GM18951 (cell line): ENCODE measurements at regions not wholly inside any gene's neighbourhood (a gene's known extent, or its start where the extent isn't known, plus 50 kb on each side); places are given as distances from the start of the nearest gene placed in this dataset.

Experiments
- POLR2A ChIP-seq: IDR thresholded peaks from 4 replicates; pipeline ENCODE4 v1.6.1; 2011; ENCODE audit warnings: mild to moderate bottlenecking; ENCODE audit not compliant: insufficient read length, insufficient read depth; ENCODE audit errors: extremely low read depth
- in situ Hi-C: fragments of 300-500 bp; cut with MboI; formaldehyde crosslinking; loops from one replicate; pipeline ENCODE4 v1.12.0; 2022; ENCODE audit warnings: low sequenced_read_pairs, mixed read lengths, inconsistent platforms; ENCODE audit not compliant: unreplicated experiment

GRCh38 chr16:9270424-9270823 is 179.0 kb downstream of the HAPSTR1 start:
- in situ Hi-C loops = no loop called here
- TF ChIP-seq POLR2A = no peak

- in situ Hi-C loops = no loop called here
- no peak for TF ChIP-seq POLR2A
Observed at GRCh38 chr16:9270941-9271340, 179.5 kb downstream of the HAPSTR1 start.

- no peak for TF ChIP-seq POLR2A
- in situ Hi-C loops = no loop called here
Observed at GRCh38 chr16:9271841-9272240, 180.4 kb downstream of the HAPSTR1 start.

GRCh38 chr16:9275377-9275776 is 183.9 kb downstream of the HAPSTR1 start:
- in situ Hi-C loops = no loop called here
- TF ChIP-seq POLR2A = no peak

- in situ Hi-C loops = no loop called here
- no peak for TF ChIP-seq POLR2A
Observed at GRCh38 chr16:9275816-9276354, 184.4 kb downstream of the HAPSTR1 start.

GRCh38 chr16:9279291-9280068 is 188.0 kb downstream of the HAPSTR1 start:
- in situ Hi-C loops = no loop called here
- no peak for TF ChIP-seq POLR2A

- in situ Hi-C loops = no loop called here
Observed at GRCh38 chr16:9280069-9280466, 188.6 kb downstream of the HAPSTR1 start.

GRCh38 chr16:9286930-9287329 is 195.5 kb downstream of the HAPSTR1 start:
- TF ChIP-seq POLR2A = no peak
- in situ Hi-C loops = no loop called here

More at GRCh38 chr16:9280069-9280466, 188.6 kb downstream of the HAPSTR1 start:
- no peak for TF ChIP-seq POLR2A

GRCh38 chr16:9296271-9296590 is 204.8 kb downstream of the HAPSTR1 start:
- no peak for TF ChIP-seq POLR2A
- in situ Hi-C loops = no loop called here

GRCh38 chr16:9297437-9298113 is 206.1 kb downstream of the HAPSTR1 start:
- TF ChIP-seq POLR2A = no peak
- in situ Hi-C loops = no loop called here

- TF ChIP-seq POLR2A = no peak
- in situ Hi-C loops = no loop called here
Observed at GRCh38 chr16:9300252-9300651, 208.8 kb downstream of the HAPSTR1 start.

GRCh38 chr16:9302072-9302471 is 210.6 kb downstream of the HAPSTR1 start:
- no peak for TF ChIP-seq POLR2A

GRCh38 chr16:9306753-9307152 is 215.3 kb downstream of the HAPSTR1 start:
- in situ Hi-C loops = no loop called here
- TF ChIP-seq POLR2A = no peak

More at GRCh38 chr16:9302072-9302471, 210.6 kb downstream of the HAPSTR1 start:
- in situ Hi-C loops = no loop called here

GRCh38 chr16:9307446-9307845 is 216.0 kb downstream of the HAPSTR1 start:
- in situ Hi-C loops = no loop called here
- TF ChIP-seq POLR2A = no peak
